ENCODE measurements at regions not wholly inside any gene's neighbourhood (a gene's known extent, or its start where the extent isn't known, plus 50 kb on each side); places are given as distances from the start of the nearest gene placed in this dataset.

GRCh38 chr13:103726808-103727207 is 660.6 kb upstream of the SLC10A2 start:
- TF ChIP-seq CTCF (IDR thresholded peaks at IDR 0.05 in 2 of 3, conservative IDR thresholded peaks at IDR 0.05 in 1 of 3; ENCODE audit: borderline replicate concordance in 1 of 3, insufficient read depth in 1 of 3, low read depth in 2 of 3, low read length in 2 of 3) (no peak), SIN3A (IDR thresholded peaks at IDR 0.05; ENCODE audit: low read depth) (no peak), ZFX (IDR thresholded peaks at IDR 0.05) (no peak), MAX (IDR thresholded peaks at IDR 0.05) (no peak), EZH2 (IDR thresholded peaks at IDR 0.05) (no peak), CEBPB (IDR thresholded peaks at IDR 0.05; ENCODE audit: low read depth) (no peak), POLR2A (IDR thresholded peaks at IDR 0.05; ENCODE audit: borderline replicate concordance, extremely low read depth, insufficient read depth, insufficient read length) (no peak), ZNF274 (IDR thresholded peaks at IDR 0.05; ENCODE audit: low read depth, low read length) (no peak), ZBTB33 (IDR thresholded peaks at IDR 0.05; ENCODE audit: extremely low read depth, insufficient replicate concordance, low read length) (no peak)

Data from HCT116 (cell line).